Skin epidermis (tissue), 12 donors: ENCODE measurements at regions not wholly inside any gene's neighbourhood (a gene's known extent, or its start where the extent isn't known, plus 50 kb on each side); places are given as distances from the start of the nearest gene placed in this dataset.
"Not testable (repeated sequence)": the region's sequence is repeated elsewhere in the genome, so short reads cannot be mapped to it uniquely, and the experiment has no call there.

Source experiments
- H3K27ac ChIP-seq, 21 experiments: fragments of 200-600 bp; sonication (generic) in 11 of 21; one replicate each; pipeline ENCODE4 v1.5.0; 2020; ENCODE audit warnings: mild to moderate bottlenecking in 3 of 21, inconsistent platforms in 2 of 21, moderate library complexity in 2 of 21
- H3K4me3 ChIP-seq, 7 experiments: fragments of 200-600 bp; sonication (generic) in 2 of 7; one replicate each; pipeline ENCODE4 v1.5.0; 2020; ENCODE audit warnings: inconsistent platforms in 2 of 7, mild to moderate bottlenecking in 2 of 7, moderate library complexity in 1 of 7

DNA sequence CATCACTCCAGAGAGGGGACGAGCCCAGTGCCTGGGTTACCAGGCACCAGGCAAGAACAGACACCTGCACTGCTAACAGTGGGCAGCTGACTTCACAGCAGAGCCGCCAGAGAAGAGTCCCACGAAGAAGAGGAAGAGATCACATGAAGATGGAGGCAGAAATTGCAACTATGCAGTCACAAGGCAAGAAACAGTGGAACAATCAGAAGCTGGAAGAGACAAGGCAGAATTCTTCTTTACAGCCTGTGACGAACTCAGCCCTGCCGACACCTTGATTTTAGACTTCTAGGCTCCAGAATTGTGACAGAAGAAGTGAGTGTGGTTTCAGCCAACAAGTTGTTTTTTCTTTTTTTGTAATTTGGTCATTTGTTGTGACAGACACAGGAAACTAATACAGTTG is 59.2 kb downstream of the IL12A start:
- Histone ChIP-seq H3K27ac (no peak overlapping the region), H3K4me3 (no peak overlapping the region)

DNA sequence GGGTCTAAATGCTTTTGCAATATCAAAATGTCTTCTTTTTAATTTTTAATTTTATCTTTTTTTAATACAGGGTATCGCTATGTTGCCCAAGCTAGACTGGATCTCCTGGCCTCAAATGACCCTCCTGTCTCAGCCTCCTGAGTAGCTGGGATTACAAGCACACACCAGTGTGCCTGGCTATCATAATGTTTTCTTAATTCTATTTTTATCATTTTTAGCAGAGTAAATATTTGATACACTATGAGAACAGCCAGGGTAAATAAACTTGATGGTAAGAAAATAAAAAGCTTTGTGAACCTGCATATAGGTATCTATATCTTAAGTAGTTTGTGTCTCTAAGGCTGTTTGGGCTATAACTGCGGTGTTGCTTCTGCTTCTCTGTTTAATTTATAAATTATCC is 60.4 kb downstream of the IL12A start:
- H3K27ac ChIP-seq, result no peak overlapping the region
- H3K4me3 ChIP-seq, result no peak overlapping the region

GRCh38 chr3:160049565-160049964 is 60.9 kb downstream of the IL12A start:
- Histone ChIP-seq H3K27ac (no peak overlapping the region), H3K4me3 (no peak overlapping the region)

DNA sequence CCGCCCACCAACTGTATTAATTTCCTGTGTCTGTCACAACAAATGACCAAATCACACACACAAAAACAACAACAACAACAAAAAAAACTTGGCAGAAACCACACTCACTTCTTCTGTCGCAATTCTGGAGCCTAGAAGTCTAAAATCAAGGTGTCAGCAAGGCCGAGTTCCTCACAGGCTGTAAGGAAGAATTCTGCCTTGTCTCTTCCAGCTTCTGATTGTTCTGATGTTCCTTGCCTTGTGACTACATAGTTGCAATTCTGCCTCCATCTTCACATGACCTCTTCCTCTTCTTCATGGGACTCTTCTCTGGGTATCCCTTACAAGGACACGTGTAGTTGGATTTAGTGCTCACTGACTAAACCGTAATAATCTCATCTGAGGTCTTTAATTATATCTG is 61.4 kb downstream of the IL12A start:
- H3K4me3 ChIP-seq, result no peak overlapping the region
- H3K27ac ChIP-seq, result no peak overlapping the region

DNA sequence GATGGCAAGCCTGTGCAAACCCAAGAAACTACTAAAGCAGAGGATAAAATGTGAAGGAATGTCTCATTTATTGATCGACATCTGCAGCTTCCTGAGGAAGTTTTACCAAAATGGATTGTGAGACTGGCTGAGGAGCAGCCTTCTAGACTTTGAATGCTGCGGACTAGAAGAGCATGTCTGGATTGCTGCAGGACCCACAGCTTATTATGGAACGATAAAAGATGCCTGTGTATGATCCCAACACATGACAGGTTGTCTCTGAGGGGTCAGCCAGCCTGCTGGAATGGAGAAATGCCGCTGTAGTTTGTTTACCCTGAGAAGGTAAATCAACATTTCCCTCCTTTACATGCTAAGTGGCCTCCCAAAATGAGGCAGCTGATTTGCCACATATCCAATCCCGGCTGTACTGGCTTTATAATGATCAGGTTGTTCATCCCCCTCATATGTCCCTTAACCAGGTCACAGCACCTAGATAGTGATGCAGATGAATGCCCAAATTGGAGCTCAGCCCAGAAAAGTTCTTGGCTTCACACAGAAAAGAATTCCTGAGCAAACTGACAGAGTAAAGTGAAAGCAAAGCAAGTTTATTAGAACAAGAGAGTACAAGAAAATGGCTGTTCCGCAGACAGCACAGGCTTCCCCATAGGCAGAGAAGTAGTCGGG is 63.9 kb downstream of the IL12A start:
- H3K27ac ChIP-seq, result no peak overlapping the region
- peak overlapping the region in 1 of 7 experiments; percentile 22 for H3K4me3 ChIP-seq

- Histone ChIP-seq H3K4me3 (peak overlapping the region in 1 of 7 experiments; percentile 22), H3K27ac (no peak overlapping the region)
Observed at GRCh38 chr3:160053048-160053391, 64.4 kb downstream of the IL12A start.

DNA sequence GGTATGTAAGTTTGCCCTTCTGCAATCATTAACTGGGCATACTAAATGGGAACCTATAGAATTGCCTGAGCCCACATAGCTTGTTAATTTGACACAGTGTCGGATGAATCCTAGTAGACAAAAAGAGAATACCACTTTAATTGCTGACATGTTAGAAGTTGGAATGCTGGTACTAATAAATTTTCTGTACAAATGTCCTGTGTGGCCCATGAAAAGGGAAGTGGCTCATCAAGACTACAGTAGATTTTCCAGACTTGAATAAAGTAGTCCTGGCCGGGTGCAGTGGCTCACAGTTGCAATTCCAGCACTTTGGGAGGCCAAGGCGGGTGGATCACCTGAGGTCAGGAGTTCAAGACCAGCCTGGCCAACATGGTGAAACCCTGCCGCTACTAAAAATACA is 66.2 kb downstream of the IL12A start:
- H3K4me3 ChIP-seq, H3K27ac ChIP-seq: not testable (repeated sequence)

GRCh38 chr3:160055659-160056058 is 67.0 kb downstream of the IL12A start:
- H3K27ac ChIP-seq, result no peak overlapping the region
- H3K4me3 ChIP-seq, result no peak overlapping the region

DNA sequence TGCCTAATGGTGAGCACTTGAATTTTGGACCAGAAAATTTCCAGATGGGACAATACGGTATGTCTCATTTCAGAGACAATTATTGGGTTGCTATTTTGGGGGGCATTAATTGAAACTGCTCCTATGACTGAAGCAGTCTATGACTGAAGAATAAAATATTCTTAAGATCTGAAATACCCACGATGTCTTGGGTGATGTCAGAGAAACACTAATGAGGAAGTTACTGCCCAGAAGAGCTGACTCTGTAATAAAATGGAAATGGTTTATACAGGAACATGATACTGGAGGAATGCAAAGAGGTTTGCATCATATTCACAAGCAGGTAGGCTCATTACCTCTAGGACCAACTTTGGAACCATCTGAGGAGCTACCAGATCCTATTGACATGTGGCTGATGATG is 68.7 kb downstream of the IL12A start:
- Histone ChIP-seq H3K27ac (no peak overlapping the region), H3K4me3 (no peak overlapping the region)

- Histone ChIP-seq H3K27ac (no peak overlapping the region), H3K4me3 (no peak overlapping the region)
Observed at GRCh38 chr3:160060409-160061027, 71.9 kb downstream of the IL12A start.

GRCh38 chr3:160061525-160061924 is 72.9 kb downstream of the IL12A start:
- H3K4me3 ChIP-seq, result no peak overlapping the region
- H3K27ac ChIP-seq, result no peak overlapping the region

GRCh38 chr3:160065282-160065681 is 76.6 kb downstream of the IL12A start:
- no peak overlapping the region for H3K4me3 ChIP-seq
- no peak overlapping the region for H3K27ac ChIP-seq

DNA sequence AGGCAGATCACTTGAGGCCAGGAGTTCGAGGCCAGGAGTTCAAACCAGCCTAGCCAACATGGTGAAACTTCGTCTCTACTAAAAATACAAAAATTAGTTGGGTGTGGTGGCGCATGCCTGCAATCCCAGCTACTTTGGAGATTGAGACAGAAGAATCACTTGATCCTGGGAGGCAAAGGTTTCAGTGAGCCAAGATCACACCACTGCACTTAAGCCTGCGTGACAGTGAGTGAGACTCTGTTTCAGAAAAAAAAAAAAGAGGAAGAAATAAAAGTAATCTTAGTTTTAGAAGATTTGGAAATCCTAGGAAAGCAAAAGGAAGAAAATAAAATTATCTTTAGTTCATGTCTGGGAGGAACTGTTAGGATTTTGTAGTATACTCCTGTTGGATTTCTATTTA is 77.2 kb downstream of the IL12A start:
- Histone ChIP-seq H3K27ac (no peak overlapping the region), H3K4me3 (no peak overlapping the region)

DNA sequence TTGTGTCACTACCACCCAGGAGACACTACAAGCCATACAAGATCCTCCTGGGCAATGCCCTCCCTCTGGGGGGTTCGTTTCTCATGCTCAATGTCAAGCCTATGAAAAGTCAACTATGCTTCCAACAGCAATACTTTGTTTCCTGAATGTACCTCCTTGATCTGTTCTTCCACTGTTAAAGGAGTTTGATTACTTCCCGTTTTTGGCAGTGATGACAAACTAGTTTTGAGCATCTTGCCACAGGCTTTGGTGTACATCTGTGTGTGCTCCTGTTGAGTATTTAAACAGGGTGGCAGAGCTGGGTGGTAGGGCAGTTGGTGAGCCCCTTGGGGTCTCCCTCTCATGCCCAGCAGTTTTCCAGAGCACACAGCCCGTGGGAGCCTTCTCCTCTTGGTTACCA is 81.4 kb downstream of the IL12A start:
- H3K27ac ChIP-seq, result no peak overlapping the region

DNA sequence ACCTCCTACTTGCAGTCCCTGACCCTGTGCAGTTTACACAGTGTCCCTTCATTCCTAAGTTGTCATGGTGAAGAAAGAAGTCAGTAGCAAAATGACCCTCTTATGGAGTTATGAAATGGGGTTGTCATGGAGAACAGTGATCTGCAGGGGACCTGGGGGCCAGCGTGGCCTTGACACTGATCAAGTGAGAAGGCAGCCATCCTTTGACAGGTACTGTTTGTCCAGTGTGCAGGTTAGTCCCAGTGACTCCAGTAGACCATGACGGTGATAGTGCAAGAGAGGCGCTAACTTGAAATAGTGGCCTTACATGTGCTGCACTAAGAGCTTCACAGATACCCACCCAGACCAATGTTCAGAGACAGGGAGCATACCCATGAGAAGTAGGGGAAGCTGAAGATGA is 87.9 kb downstream of the IL12A start:
- H3K27ac ChIP-seq, result no peak overlapping the region
- H3K4me3 ChIP-seq, result no peak overlapping the region

More for the DNA sequence above, 81.4 kb downstream of the IL12A start:
- H3K4me3 ChIP-seq, result no peak overlapping the region

DNA sequence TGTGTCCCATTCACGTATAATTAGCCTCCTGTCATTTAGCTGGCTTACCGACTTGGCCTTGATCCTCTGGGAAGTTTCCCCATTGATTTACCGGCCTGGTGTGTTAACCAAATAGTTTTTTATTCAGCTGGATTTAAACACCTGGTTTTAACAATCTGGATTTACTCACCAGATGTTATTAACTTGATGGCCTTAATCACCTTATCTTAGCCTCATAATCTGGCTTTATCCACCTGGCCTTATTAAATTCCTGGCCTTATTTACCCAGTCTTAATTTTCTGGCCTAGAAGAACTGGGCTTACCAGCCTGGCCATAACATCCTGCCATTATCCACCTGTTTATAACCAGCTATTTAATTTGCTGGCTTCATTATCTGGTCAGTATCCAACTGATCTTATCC is 89.9 kb downstream of the IL12A start:
- no peak overlapping the region for H3K27ac ChIP-seq
- H3K4me3 ChIP-seq, result no peak overlapping the region

- Histone ChIP-seq H3K4me3 (no peak overlapping the region), H3K27ac (no peak overlapping the region)
Observed at GRCh38 chr3:160081958-160082533, 93.4 kb downstream of the IL12A start.

- Histone ChIP-seq H3K4me3 (no peak overlapping the region), H3K27ac (peak overlapping the region in 4 of 21 experiments; percentile 0 to 52 (median 21))
Observed at GRCh38 chr3:160084998-160085397, 96.4 kb downstream of the IL12A start.

GRCh38 chr3:160088492-160089137 is 100.0 kb downstream of the IL12A start:
- H3K4me3 ChIP-seq, result no peak overlapping the region

DNA sequence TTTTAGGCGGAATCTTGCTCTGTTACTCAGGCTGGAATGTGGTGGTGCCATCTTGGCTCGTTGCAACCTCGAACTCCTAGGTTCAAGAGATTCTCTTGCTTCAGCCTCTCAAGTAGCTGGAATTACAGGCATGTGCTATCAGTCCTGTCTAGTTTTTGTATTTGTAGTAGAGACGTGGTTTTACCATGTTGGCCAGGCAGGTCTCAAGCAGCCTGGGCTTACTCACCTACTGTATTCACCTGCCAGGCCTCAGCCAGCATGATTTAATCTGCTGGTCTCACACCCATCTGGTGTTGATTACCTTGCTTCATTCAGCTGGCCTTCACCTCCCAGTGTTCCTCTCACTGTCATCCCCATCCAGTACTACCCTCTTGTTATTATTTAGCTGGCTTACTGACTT is 102.0 kb downstream of the IL12A start:
- H3K27ac ChIP-seq, result no peak overlapping the region
- no peak overlapping the region for H3K4me3 ChIP-seq

More at GRCh38 chr3:160088492-160089137, 100.0 kb downstream of the IL12A start:
- no peak overlapping the region for H3K27ac ChIP-seq

GRCh38 chr3:160091441-160091840 is 102.8 kb downstream of the IL12A start:
- Histone ChIP-seq H3K27ac (no peak overlapping the region), H3K4me3 (no peak overlapping the region)
